ENCODE measurements at regions not wholly inside any gene's neighbourhood (a gene's known extent, or its start where the extent isn't known, plus 50 kb on each side); places are given as distances from the start of the nearest gene placed in this dataset.

DNA sequence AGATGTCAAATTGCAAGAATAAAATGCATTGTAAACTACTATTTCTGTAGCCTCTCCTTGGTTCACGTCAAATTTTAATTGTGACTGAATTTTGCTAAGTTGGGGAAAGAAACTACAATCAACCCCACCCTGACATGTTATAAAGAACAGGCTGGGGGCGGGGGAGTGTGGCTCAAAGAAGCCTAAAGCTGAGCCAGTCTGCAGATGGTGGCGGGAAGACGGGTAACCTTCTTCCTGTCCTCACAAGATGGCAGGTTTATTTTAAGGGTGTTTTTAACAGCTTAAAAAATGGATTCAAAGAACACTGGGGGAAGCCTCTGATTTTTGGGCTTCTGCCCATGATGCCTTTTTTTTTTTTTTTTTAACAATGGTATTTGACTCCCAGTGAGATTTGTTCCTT, 68.5 kb upstream of the MELK start:
- intact Hi-C loops (cut with micrococcal nuclease) (loop anchor here (5.0 kb wide), 1 partner anchor 33 kb away; no protein-coding TSS in a partner anchor), in situ Hi-C loops (cut with MboI; ENCODE audit: low sequenced_read_pairs) (no loop called here), dilution Hi-C loops (cut with HindIII; ENCODE audit: low sequenced_read_pairs, unreplicated experiment) (no loop called here)
- Histone ChIP-seq H3K4me3 (ENCODE audit: insufficient read depth, low read depth, low read length) (no peak overlapping the region), H3K23ac (ENCODE audit: low read depth, low read length) (no peak overlapping the region), H2AK5ac (ENCODE audit: low read depth, low read length) (no peak overlapping the region), H2BK5ac (ENCODE audit: low read depth, low read length, poor library complexity, severe bottlenecking) (no peak overlapping the region), H2BK15ac (ENCODE audit: low read depth, low read length) (no peak overlapping the region), H3K9me3 (ENCODE audit: control insufficient read depth, insufficient read depth, low read length) (no peaks in the 10 kb centered on the region), H2AK9ac (replicated peaks; ENCODE audit: low read depth, low read length, poor library complexity) (no peak overlapping the region), H2BK20ac (ENCODE audit: low read depth, low read length) (no peak overlapping the region), H4K20me1 (ENCODE audit: insufficient read depth, low read length) (no peaks in the 10 kb centered on the region), H3K4ac (ENCODE audit: low read depth, low read length) (no peak overlapping the region), H2BK120ac (ENCODE audit: low read depth, low read length) (no peak overlapping the region), H4K5ac (ENCODE audit: low read depth, low read length) (no peak overlapping the region), H3K4me1 (ENCODE audit: control insufficient read depth, insufficient read depth, low read length) (no peaks in the 10 kb centered on the region), H4K8ac (ENCODE audit: low read depth in 2 of 2, low read length in 2 of 2) (no peak overlapping the region), H4K91ac (ENCODE audit: insufficient read depth, low read depth, low read length) (no peak overlapping the region), H2AFZ (replicated peaks; ENCODE audit: low read length, poor library complexity) (no peak overlapping the region), H3K56ac (ENCODE audit: extremely low read depth, insufficient read depth, low read length) (no peak overlapping the region), H3K18ac (ENCODE audit: low read depth, low read length) (no peak overlapping the region), H3K27ac (ENCODE audit: insufficient read depth, low read length) (no peak overlapping the region), H3K14ac (replicated peaks; ENCODE audit: low read depth, low read length) (no peak overlapping the region), H3K4me2 (ENCODE audit: low read depth, low read length) (no peak overlapping the region), H3K9me1 (ENCODE audit: insufficient read depth, low read length) (no peaks in the 10 kb centered on the region), H3K36me3 (ENCODE audit: control insufficient read depth, insufficient read depth, low read length) (no peaks in the 10 kb centered on the region), H3K9ac (ENCODE audit: low read depth, low read length) (no peak overlapping the region), H3K79me1 (ENCODE audit: low read depth in 1 of 2, low read length in 2 of 2) (no peaks in the 10 kb centered on the region), H3K27me3 (ENCODE audit: control insufficient read depth, insufficient read depth, low read length) (peaks cover 10% of the 10 kb centered on the region)
- no peak for DNase-seq
- ChIA-PET POLR2A (ENCODE audit: unreplicated experiment) (no interaction called here), CTCF (no interaction called here)
- BruUV-seq (replicated peaks) = no TSS peak
- TF ChIP-seq FOS (IDR thresholded peaks at IDR 0.05; ENCODE audit: low read depth, low read length) (no peak), MAZ (IDR thresholded peaks at IDR 0.05; ENCODE audit: borderline replicate concordance, low read depth, low read length) (no peak), RCOR1 (IDR thresholded peaks at IDR 0.05; ENCODE audit: insufficient replicate concordance, low read length) (no peak), MAFK (IDR thresholded peaks at IDR 0.05; ENCODE audit: low read depth, low read length) (no peak), POLR2A (IDR thresholded peaks at IDR 0.05; ENCODE audit: low read depth, low read length) (no peak), CHD1 (IDR thresholded peaks at IDR 0.05; ENCODE audit: low read depth, low read length) (no peak), MXI1 (IDR thresholded peaks at IDR 0.05; ENCODE audit: borderline replicate concordance, low read depth, low read length) (no peak), NFE2L2 (IDR thresholded peaks at IDR 0.05; ENCODE audit: low read depth, low read length) (no peak), RFX5 (IDR thresholded peaks at IDR 0.05; ENCODE audit: low read depth, low read length) (no peak), CEBPB (IDR thresholded peaks at IDR 0.05; ENCODE audit: low read depth, low read length) (no peak), USF2 (IDR thresholded peaks at IDR 0.05; ENCODE audit: low read depth, low read length) (no peak), CTCF (conservative IDR thresholded peaks at IDR 0.05; ENCODE audit: low read depth, low read length) (no peak), RAD21 (IDR thresholded peaks at IDR 0.05; ENCODE audit: low read length) (no peak)
- TF ChIP-seq, protein P1, sequence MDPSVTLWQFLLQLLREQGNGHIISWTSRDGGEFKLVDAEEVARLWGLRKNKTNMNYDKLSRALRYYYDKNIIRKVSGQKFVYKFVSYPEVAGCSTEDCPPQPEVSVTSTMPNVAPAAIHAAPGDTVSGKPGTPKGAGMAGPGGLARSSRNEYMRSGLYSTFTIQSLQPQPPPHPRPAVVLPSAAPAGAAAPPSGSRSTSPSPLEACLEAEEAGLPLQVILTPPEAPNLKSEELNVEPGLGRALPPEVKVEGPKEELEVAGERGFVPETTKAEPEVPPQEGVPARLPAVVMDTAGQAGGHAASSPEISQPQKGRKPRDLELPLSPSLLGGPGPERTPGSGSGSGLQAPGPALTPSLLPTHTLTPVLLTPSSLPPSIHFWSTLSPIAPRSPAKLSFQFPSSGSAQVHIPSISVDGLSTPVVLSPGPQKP (IDR thresholded peaks at IDR 0.05; ENCODE audit: borderline replicate concordance, low read depth, low read length) = no peak
- no CpG with 5 or more reads among the region's 4 CpGs for WGBS, 2 experiments (ENCODE audit: extremely low coverage in 2 of 2, insufficient read length in 1 of 2)
- ATAC-seq (ENCODE audit: low read depth) = no peak

Data from IMR-90 (cell line).